OCI-LY3 (cell line): ENCODE measurements at regions not wholly inside any gene's neighbourhood (a gene's known extent, or its start where the extent isn't known, plus 50 kb on each side); places are given as distances from the start of the nearest gene placed in this dataset.

Experiments
- EZH2phosphoT487 ChIP-seq: fragments of 200-600 bp; shearing (Covaris generic); IDR thresholded peaks from 2 replicates; pipeline ENCODE4 v1.6.1; 2018; ENCODE audit warnings: antibody characterized with exemption, mixed run types, low read depth
- TF ChIP-seq, protein P1 (sequence below): fragments of 200-600, 300-600 bp; sonication (generic); IDR thresholded peaks from 2 replicates; pipeline ENCODE4 v1.5.1; 2014; ENCODE audit warnings: antibody characterized with exemption, low read length, low read depth

DNA sequence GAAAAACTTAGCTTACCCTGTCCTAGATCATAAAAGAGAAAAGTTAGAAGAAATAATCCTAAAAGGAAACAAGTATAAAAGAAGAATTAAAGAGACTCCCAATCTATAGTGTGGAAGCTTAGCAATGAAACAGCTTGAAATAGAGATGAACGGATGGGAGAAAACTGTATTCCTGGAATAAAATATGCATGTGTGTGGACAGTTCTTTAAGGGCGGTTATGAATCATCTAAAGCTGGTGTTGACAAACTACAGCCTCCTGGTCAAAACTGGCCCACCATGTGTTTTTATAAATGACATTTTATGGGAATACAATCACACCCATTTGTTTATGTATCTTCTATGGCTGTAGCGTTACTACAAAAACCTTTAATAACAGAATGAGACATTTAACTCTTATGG lies 69.4 kb downstream of the OR13H1 start:
- TF ChIP-seq, protein P1, sequence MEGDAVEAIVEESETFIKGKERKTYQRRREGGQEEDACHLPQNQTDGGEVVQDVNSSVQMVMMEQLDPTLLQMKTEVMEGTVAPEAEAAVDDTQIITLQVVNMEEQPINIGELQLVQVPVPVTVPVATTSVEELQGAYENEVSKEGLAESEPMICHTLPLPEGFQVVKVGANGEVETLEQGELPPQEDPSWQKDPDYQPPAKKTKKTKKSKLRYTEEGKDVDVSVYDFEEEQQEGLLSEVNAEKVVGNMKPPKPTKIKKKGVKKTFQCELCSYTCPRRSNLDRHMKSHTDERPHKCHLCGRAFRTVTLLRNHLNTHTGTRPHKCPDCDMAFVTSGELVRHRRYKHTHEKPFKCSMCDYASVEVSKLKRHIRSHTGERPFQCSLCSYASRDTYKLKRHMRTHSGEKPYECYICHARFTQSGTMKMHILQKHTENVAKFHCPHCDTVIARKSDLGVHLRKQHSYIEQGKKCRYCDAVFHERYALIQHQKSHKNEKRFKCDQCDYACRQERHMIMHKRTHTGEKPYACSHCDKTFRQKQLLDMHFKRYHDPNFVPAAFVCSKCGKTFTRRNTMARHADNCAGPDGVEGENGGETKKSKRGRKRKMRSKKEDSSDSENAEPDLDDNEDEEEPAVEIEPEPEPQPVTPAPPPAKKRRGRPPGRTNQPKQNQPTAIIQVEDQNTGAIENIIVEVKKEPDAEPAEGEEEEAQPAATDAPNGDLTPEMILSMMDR: no peak
- TF ChIP-seq EZH2phosphoT487: no peak
